ENCODE measurements at regions not wholly inside any gene's neighbourhood (a gene's known extent, or its start where the extent isn't known, plus 50 kb on each side); places are given as distances from the start of the nearest gene placed in this dataset.
"Not testable (repeated sequence)": the region's sequence is repeated elsewhere in the genome, so short reads cannot be mapped to it uniquely, and the experiment has no call there.

DNA sequence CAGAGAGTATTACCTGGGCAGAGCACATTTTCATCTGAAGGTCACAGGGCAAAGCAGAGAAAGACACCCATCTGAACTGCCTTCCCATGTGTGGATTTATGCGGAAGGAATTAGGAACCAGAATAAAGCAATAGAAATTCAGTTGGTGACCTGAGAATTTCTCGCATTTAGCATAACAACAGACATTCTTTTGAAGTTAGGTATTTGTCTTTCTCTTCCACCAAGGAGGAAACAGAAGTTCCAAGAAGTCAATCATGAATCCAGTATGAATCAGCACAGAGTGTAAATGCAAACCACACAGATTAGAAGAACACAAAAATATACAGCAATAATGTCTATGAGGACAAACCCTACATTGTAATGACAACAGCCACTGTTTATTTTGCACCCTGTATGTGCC is 515.2 kb upstream of the BRINP1 start:
- no peak for DNase-seq (ENCODE audit: low read depth)

DNA sequence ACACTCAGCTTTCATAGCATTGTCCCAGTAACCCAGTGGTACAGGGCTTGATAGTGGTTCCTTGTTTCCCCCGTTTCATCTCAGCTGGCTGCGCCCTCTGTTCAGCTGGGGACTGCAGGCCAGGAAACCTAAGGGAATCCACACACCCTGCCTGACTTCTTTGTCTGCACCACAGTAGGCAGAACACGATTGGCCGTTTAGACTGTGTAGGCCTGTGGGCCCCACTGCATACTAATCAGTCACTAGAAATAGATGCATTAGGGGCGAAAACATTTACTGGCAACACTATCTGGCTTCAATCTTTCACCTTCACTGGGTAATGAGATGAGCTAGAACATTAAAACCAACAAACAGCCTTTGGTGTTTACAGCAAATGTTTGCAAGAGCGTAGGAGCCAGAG is 512.7 kb upstream of the BRINP1 start:
- no peak for TF ChIP-seq CTCF (IDR thresholded peaks at IDR 0.05; ENCODE audit: insufficient read depth, low read depth, low read length, missing control alignments)
- DNase-seq (ENCODE audit: low read depth), result no peak
- no peak overlapping the region for H3K4me3 ChIP-seq (ENCODE audit: low read depth, low read length)

More for the DNA sequence above, 515.2 kb upstream of the BRINP1 start:
- no peak overlapping the region for H3K4me3 ChIP-seq (ENCODE audit: low read depth, low read length)
- no peak for TF ChIP-seq CTCF (IDR thresholded peaks at IDR 0.05; ENCODE audit: insufficient read depth, low read depth, low read length, missing control alignments)

DNA sequence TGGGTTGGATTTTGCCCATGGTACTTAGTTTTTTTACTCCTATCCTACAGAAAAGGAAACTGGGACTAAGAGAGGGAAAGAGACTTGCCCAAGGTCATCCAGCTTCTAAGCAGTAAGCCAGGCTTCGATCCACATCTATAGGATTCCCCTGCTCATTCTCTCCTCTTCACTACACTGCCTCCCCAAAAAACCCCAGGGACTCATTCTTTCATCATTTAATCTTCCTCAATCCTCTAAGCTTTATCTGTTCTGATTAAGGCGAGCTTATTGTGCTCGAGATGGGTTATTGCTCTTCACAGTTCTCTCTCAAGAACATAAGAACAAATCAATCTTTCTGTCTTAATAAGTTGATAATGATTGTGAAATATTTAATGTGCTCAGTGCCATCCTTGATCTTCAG is 511.1 kb upstream of the BRINP1 start:
- no peak for DNase-seq (ENCODE audit: low read depth)
- TF ChIP-seq CTCF (IDR thresholded peaks at IDR 0.05; ENCODE audit: insufficient read depth, low read depth, low read length, missing control alignments), result no peak

DNA sequence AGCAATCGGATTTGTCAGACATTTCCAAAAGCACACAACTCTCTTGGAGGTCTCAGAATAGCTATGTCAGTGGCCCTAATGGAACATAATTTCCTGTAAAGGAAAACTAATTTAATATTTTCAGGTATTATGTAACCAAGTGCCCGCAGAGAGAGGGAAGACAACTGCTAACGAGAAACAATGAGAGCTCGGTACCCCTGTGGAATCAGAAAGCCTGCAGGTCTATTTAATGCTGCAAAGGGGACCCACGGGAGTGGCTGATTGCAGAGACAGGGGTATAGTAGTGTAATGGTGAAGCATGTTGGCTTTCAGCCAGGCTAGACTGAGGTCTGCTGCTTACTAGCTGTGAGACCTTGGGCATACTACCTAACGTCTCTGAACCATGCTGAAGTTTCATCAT is 508.1 kb upstream of the BRINP1 start:
- no peak for TF ChIP-seq CTCF (IDR thresholded peaks at IDR 0.05; ENCODE audit: insufficient read depth, low read depth, low read length, missing control alignments)
- no peak overlapping the region for H3K4me3 ChIP-seq (ENCODE audit: low read depth, low read length)
- DNase-seq (ENCODE audit: low read depth), result no peak

More for the DNA sequence above, 511.1 kb upstream of the BRINP1 start:
- H3K4me3 ChIP-seq (ENCODE audit: low read depth, low read length), result no peak overlapping the region

GRCh38 chr9:119873877-119874276 is 504.6 kb upstream of the BRINP1 start:
- no peak overlapping the region for H3K4me3 ChIP-seq (ENCODE audit: low read depth, low read length)
- no peak for DNase-seq (ENCODE audit: low read depth)
- TF ChIP-seq CTCF (IDR thresholded peaks at IDR 0.05; ENCODE audit: insufficient read depth, low read depth, low read length, missing control alignments), result no peak

GRCh38 chr9:119870251-119870650 is 501.0 kb upstream of the BRINP1 start:
- H3K4me3 ChIP-seq (ENCODE audit: low read depth, low read length); DNase-seq (ENCODE audit: low read depth): not testable (repeated sequence)

DNA sequence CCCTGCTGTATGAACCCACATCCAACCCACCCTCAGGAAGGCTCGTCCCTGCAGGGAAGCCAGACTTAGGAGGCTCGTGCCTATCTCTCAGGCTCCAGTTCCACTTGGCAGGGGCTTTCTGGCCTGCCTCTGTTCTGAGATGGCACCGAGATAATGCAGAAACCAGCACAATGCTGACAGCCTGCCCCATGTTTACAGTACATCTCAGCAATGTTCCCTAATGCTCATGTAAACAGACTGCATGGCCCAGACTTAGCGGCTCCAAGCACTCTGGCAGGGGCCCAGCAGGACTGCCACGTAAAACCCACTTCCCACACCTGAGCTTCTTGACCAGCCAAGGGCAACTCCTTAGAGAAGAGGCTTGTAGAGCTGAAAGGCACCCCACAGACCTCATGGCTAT is 499.5 kb upstream of the BRINP1 start:
- TF ChIP-seq CTCF (IDR thresholded peaks at IDR 0.05; ENCODE audit: insufficient read depth, low read depth, low read length, missing control alignments), result no peak
- no peak overlapping the region for H3K4me3 ChIP-seq (ENCODE audit: low read depth, low read length)
- no peak for DNase-seq (ENCODE audit: low read depth)
